PC-9 (cell line): ENCODE measurements at regions not wholly inside any gene's neighbourhood (a gene's known extent, or its start where the extent isn't known, plus 50 kb on each side); places are given as distances from the start of the nearest gene placed in this dataset.

Source experiments
- BruUV-seq: library from RNA; stranded (reverse); fragments of 400-500 nt; replicated peaks from 2 replicates; lab custom pipeline; 2021; lab: Mats Ljungman, UMichigan
- CTCF ChIA-PET: fragments of 300-600 bp; sonication (Branson Sonifier 250); formaldehyde crosslinking; loops from one replicate; lab custom pipeline; 2022; ENCODE audit warnings: antibody characterized with exemption; lab: Charles Lee
- POLR2A ChIA-PET: fragments of 300-600 bp; sonication (Branson Sonifier 250); formaldehyde crosslinking; loops from one replicate; lab custom pipeline; 2022; ENCODE audit warnings: antibody characterized with exemption; ENCODE audit not compliant: unreplicated experiment; lab: Charles Lee
- DNase-seq, 2 experiments: peaks; one replicate each; pipeline versions ENCODE4 v3.0.0 to v3.0.0-alpha.2; 2015 to 2022; ENCODE audit warnings: mixed read lengths in 1 of 2
- H2AFZ ChIP-seq: fragments of 200-600 bp; sonication (generic); 2 replicates; pipeline ENCODE4 v1.8.1; 2017; ENCODE audit warnings: antibody characterized with exemption
- H3F3A ChIP-seq: fragments of 200-600 bp; sonication (generic); 2 replicates; pipeline ENCODE4 v1.8.1; 2017; ENCODE audit warnings: antibody characterized with exemption, mild to moderate bottlenecking, low read depth; ENCODE audit not compliant: insufficient read depth
- H3K27ac ChIP-seq: fragments of 200-600 bp; sonication (generic); 2 replicates; pipeline ENCODE4 v1.6.1; 2016; ENCODE audit warnings: mixed run types
- H3K27me3 ChIP-seq: fragments of 200-600 bp; sonication (generic); 2 replicates; pipeline ENCODE4 v1.6.1; 2016; ENCODE audit warnings: low read depth, mixed run types; ENCODE audit not compliant: insufficient read depth
- H3K36me3 ChIP-seq: fragments of 200-600 bp; sonication (generic); 2 replicates; pipeline ENCODE4 v1.6.1; 2016; ENCODE audit warnings: low read depth, mixed run types
- H3K4me1 ChIP-seq: fragments of 200-600 bp; sonication (generic); replicated peaks from 2 replicates; pipeline ENCODE4 v1.6.1; 2016; ENCODE audit warnings: mixed run types; ENCODE audit not compliant: insufficient read depth
- H3K4me2 ChIP-seq: fragments of 200-600 bp; sonication (generic); 2 replicates; pipeline ENCODE4 v1.6.1; 2017; ENCODE audit warnings: mixed run types
- H3K4me3 ChIP-seq: fragments of 200-600 bp; sonication (generic); 2 replicates; pipeline ENCODE4 v1.6.1; 2016; ENCODE audit warnings: mixed run types
- H3K79me2 ChIP-seq: fragments of 200-600 bp; sonication (generic); 2 replicates; pipeline ENCODE4 v1.6.1; 2017; ENCODE audit warnings: low read depth, mixed run types
- H3K9me2 ChIP-seq: fragments of 200-600 bp; sonication (generic); 2 replicates; pipeline ENCODE4 v1.8.1; 2017; ENCODE audit warnings: mild to moderate bottlenecking; ENCODE audit not compliant: insufficient read depth
- H3K9me3 ChIP-seq: fragments of 200-600 bp; sonication (generic); 2 replicates; pipeline ENCODE4 v1.8.1; 2016; ENCODE audit warnings: low read depth; ENCODE audit not compliant: insufficient read depth
- H4K20me1 ChIP-seq: fragments of 200-600 bp; sonication (generic); 2 replicates; pipeline ENCODE4 v1.8.1; 2017; ENCODE audit not compliant: insufficient read depth
- CTCF ChIP-seq: fragments of 200-600 bp; sonication (generic); conservative IDR thresholded peaks from 2 replicates; pipeline ENCODE4 v1.6.1; 2017; ENCODE audit warnings: mixed run types, antibody characterized with exemption, mild to moderate bottlenecking, moderate library complexity
- EZH2 ChIP-seq: fragments of 200-600 bp; sonication (generic); IDR thresholded peaks from 2 replicates; pipeline ENCODE4 v1.8.0; 2017; ENCODE audit warnings: antibody characterized with exemption, low read depth
- intact Hi-C: fragments of 100-400 bp; cut with micrococcal nuclease; formaldehyde crosslinking; loops from one replicate; pipeline ENCODE4 v1.10.0; 2022; ENCODE audit not compliant: unreplicated experiment

DNA sequence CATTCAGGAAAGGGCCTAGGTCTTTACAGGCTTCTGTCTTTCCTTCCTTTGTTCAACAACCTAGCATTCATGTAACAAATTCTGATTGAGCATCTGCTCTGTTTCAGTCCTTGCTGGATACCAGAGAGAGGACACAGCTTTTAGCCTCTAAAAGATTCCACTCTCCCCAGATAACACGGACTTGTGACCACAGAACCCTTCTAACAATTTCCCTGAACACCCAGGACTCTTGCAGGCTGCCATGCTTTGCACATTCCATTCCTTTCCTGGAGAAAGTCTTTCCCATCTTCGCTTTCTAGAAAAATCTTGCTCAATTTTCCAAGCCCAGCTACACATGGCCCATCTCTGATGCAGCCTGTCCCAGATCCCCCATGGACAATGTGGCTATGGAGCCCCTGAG is 310.9 kb downstream of the ACTL7B start:
- H4K20me1 ChIP-seq: no peaks in the 10 kb centered on the region
- TF ChIP-seq EZH2 (no peak), CTCF (no peak)
- H3K9me2 ChIP-seq: no peaks in the 10 kb centered on the region
- BruUV-seq: no TSS peak
- H3K4me1 ChIP-seq: peaks cover 40% of the 10 kb centered on the region
- no peaks in the 10 kb centered on the region for H3K36me3 ChIP-seq
- H2AFZ ChIP-seq: no peak overlapping the region
- ChIA-PET CTCF (no interaction called here), POLR2A (no interaction called here)
- H3K4me3 ChIP-seq: no peak overlapping the region
- no peaks in the 10 kb centered on the region; the same call in 1 of the 2 replicates for H3K9me3 ChIP-seq
- H3F3A ChIP-seq: peaks cover 29% of the 10 kb centered on the region
- no peaks in the 10 kb centered on the region for H3K79me2 ChIP-seq
- H3K27ac ChIP-seq: no peak overlapping the region
- intact Hi-C loops: no loop called here
- H3K4me2 ChIP-seq: no peak overlapping the region
- H3K27me3 ChIP-seq: no peaks in the 10 kb centered on the region
- DNase-seq: no peak

DNA sequence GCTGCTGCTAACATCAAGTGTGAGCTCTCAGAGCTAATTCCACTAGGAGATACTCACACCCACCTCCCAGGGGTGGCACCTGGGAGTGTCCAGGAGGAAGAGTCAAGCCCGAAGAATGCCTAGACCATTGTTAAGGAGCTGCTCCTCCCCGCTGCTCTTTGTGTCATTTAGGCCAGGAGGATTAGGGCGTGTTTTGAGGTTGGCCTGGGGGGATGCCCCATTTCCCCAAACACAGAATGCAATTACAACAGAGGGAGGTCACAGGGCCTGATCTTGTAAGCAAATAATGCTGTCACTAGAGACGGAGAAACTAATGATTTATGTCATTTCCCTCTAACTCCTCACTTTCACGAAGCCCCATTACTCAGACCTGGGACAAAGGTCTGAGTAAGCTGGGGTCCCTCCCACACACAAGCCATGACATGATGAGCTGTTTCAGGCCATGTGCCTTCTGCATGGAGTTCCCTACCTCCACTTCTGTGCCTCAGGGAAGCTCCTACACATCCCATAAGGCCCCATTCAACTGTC is 312.5 kb downstream of the ACTL7B start:
- intact Hi-C loops: loop anchor here (1.0 to 2.0 kb wide), 3 partner anchors 65 to 273 kb away; no protein-coding TSS in a partner anchor
- peaks cover 16% of the 10 kb centered on the region for H3F3A ChIP-seq
- H3K4me2 ChIP-seq: peak overlapping the region; percentile 59
- H4K20me1 ChIP-seq: no peaks in the 10 kb centered on the region
- peak overlapping the region; percentile 73 for H3K27ac ChIP-seq
- no peak overlapping the region; the same call in 1 of the 2 replicates for H3K4me3 ChIP-seq
- H3K4me1 ChIP-seq: peaks cover 24% of the 10 kb centered on the region
- no peaks in the 10 kb centered on the region for H3K79me2 ChIP-seq
- no peaks in the 10 kb centered on the region for H3K27me3 ChIP-seq
- TF ChIP-seq EZH2 (no peak), CTCF (0 out of 2 replicates have a peak, but pooled peaks have one; percentile 14)
- no peak overlapping the region for H2AFZ ChIP-seq
- H3K9me2 ChIP-seq: no peaks in the 10 kb centered on the region
- POLR2A ChIA-PET: interaction anchor here (0.5 to 1.1 kb wide), 8 partner anchors 8 to 1053 kb away, joined by 3 to 5 read pairs (median 4); no protein-coding TSS in a partner anchor
- no peaks in the 10 kb centered on the region for H3K36me3 ChIP-seq
- H3K9me3 ChIP-seq: peaks cover 8% of the 10 kb centered on the region; the same call in 1 of the 2 replicates
- BruUV-seq: no TSS peak
- DNase-seq: peak; percentile 92 to 99
- CTCF ChIA-PET: interaction anchor here (1.4 kb wide), 1 partner anchor 1056 kb away, joined by 3 read pairs; no protein-coding TSS in a partner anchor

DNA sequence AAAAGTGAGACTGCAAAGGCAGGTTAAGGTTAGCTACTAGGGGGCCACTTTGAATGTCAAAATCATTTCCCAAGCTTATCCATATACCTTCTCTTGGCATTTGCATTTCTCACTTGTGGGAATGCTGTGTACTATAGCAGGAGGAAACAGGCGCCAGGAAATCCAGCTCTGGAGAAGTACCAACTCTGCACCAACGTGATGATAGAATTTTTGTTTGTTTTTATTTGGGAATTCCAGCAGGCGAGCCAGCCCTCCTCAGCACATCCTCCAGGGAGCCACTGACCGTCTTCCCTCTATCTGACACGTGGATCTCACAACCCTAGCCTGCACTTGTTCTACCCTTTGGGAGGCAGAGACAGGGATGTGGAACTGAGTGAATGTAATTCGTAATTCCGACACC is 318.0 kb downstream of the ACTL7B start:
- no peak for DNase-seq
- no TSS peak for BruUV-seq
- peaks cover 16% of the 10 kb centered on the region for H3F3A ChIP-seq
- no peaks in the 10 kb centered on the region for H3K9me2 ChIP-seq
- no peak overlapping the region for H3K4me2 ChIP-seq
- ChIA-PET CTCF (interaction anchor here (0.6 kb wide), 1 partner anchor 97 kb away, joined by 3 read pairs; no protein-coding TSS in a partner anchor), POLR2A (interaction anchor here (0.6 kb wide), 1 partner anchor 10 kb away, joined by 6 read pairs; no protein-coding TSS in a partner anchor)
- H3K4me3 ChIP-seq: no peak overlapping the region
- H4K20me1 ChIP-seq: no peaks in the 10 kb centered on the region
- H3K36me3 ChIP-seq: no peaks in the 10 kb centered on the region
- H3K4me1 ChIP-seq: peaks cover 29% of the 10 kb centered on the region
- H3K79me2 ChIP-seq: no peaks in the 10 kb centered on the region
- H2AFZ ChIP-seq: no peak overlapping the region
- TF ChIP-seq EZH2 (no peak), CTCF (no peak)
- no peak overlapping the region for H3K27ac ChIP-seq
- peaks cover 25% of the 10 kb centered on the region; the same call in 1 of the 2 replicates for H3K9me3 ChIP-seq
- no peaks in the 10 kb centered on the region for H3K27me3 ChIP-seq
- intact Hi-C loops: no loop called here
